Osteocyte (in vitro differentiated cells): ENCODE measurements at regions not wholly inside any gene's neighbourhood (a gene's known extent, or its start where the extent isn't known, plus 50 kb on each side); places are given as distances from the start of the nearest gene placed in this dataset.

Experiments used
- DNase-seq: peaks from one replicate; pipeline ENCODE4 v3.0.0; 2021; ENCODE audit warnings: mixed read lengths; ENCODE audit not compliant: unreplicated experiment; ENCODE audit errors: extremely low spot score
- H3K27ac Mint-ChIP-seq: one replicate; pipeline ENCODE4 v1.8.0; 2021; ENCODE audit warnings: mild to moderate bottlenecking, mixed read lengths; ENCODE audit not compliant: unreplicated experiment
- H3K27me3 Mint-ChIP-seq: one replicate; pipeline ENCODE4 v1.8.0; 2021; ENCODE audit warnings: mixed read lengths; ENCODE audit not compliant: unreplicated experiment
- H3K36me3 Mint-ChIP-seq: one replicate; pipeline ENCODE4 v1.8.0; 2021; ENCODE audit warnings: mixed read lengths; ENCODE audit not compliant: unreplicated experiment
- H3K4me1 Mint-ChIP-seq: one replicate; pipeline ENCODE4 v1.8.0; 2021; ENCODE audit warnings: mixed read lengths; ENCODE audit not compliant: unreplicated experiment
- H3K4me3 Mint-ChIP-seq: one replicate; pipeline ENCODE4 v1.8.0; 2021; ENCODE audit warnings: mild to moderate bottlenecking, moderate library complexity, mixed read lengths; ENCODE audit not compliant: unreplicated experiment
- H3K9me3 Mint-ChIP-seq: one replicate; pipeline ENCODE4 v1.8.0; 2021; ENCODE audit warnings: mixed read lengths; ENCODE audit not compliant: unreplicated experiment
- CTCF ChIP-seq: fragments of 200-600 bp; sonication (generic); IDR thresholded peaks from 2 replicates; pipeline ENCODE4 v1.5.0; 2021; ENCODE audit warnings: antibody characterized with exemption, mild to moderate bottlenecking, moderate library complexity

- H3K9me3 Mint-ChIP-seq, result no peaks in the 10 kb centered on the region
- DNase-seq, result no peak
- peaks cover 4% of the 10 kb centered on the region for H3K4me1 Mint-ChIP-seq
- no peak for TF ChIP-seq CTCF
- H3K36me3 Mint-ChIP-seq, result peaks cover 4% of the 10 kb centered on the region
- peaks cover 2% of the 10 kb centered on the region for H3K27me3 Mint-ChIP-seq
- H3K27ac Mint-ChIP-seq, result no peak overlapping the region
- no peak overlapping the region for H3K4me3 Mint-ChIP-seq
Observed at GRCh38 chr10:44848211-44848610, 62.9 kb upstream of the TMEM72 start.

- Mint-ChIP-seq H3K9me3 (no peaks in the 10 kb centered on the region), H3K4me1 (peaks cover 19% of the 10 kb centered on the region), H3K4me3 (no peak overlapping the region), H3K36me3 (peaks cover 4% of the 10 kb centered on the region), H3K27ac (no peak overlapping the region), H3K27me3 (peaks cover 2% of the 10 kb centered on the region)
- no peak for TF ChIP-seq CTCF
- no peak for DNase-seq
Observed at GRCh38 chr10:44849936-44850335, 61.2 kb upstream of the TMEM72 start.

- Mint-ChIP-seq H3K4me1 (peaks cover 24% of the 10 kb centered on the region), H3K36me3 (peaks cover 4% of the 10 kb centered on the region), H3K27me3 (peaks cover 2% of the 10 kb centered on the region), H3K27ac (no peak overlapping the region), H3K4me3 (no peak overlapping the region), H3K9me3 (no peaks in the 10 kb centered on the region)
- TF ChIP-seq CTCF, result no peak
- no peak for DNase-seq
Observed at GRCh38 chr10:44850356-44850934, 60.7 kb upstream of the TMEM72 start.

- Mint-ChIP-seq H3K27me3 (no peaks in the 10 kb centered on the region), H3K36me3 (peaks cover 4% of the 10 kb centered on the region), H3K27ac (no peak overlapping the region), H3K9me3 (no peaks in the 10 kb centered on the region), H3K4me3 (no peak overlapping the region), H3K4me1 (peaks cover 32% of the 10 kb centered on the region)
- no peak for DNase-seq
- no peak for TF ChIP-seq CTCF
Observed at GRCh38 chr10:44851413-44851812, 59.7 kb upstream of the TMEM72 start.

GRCh38 chr10:44851881-44852280 lies 59.3 kb upstream of the TMEM72 start:
- H3K27me3 Mint-ChIP-seq, result no peaks in the 10 kb centered on the region
- H3K9me3 Mint-ChIP-seq, result no peaks in the 10 kb centered on the region
- no peak for DNase-seq
- TF ChIP-seq CTCF, result no peak
- no peak overlapping the region for H3K27ac Mint-ChIP-seq
- H3K4me3 Mint-ChIP-seq, result no peak overlapping the region
- H3K4me1 Mint-ChIP-seq, result peaks cover 35% of the 10 kb centered on the region
- H3K36me3 Mint-ChIP-seq, result peaks cover 4% of the 10 kb centered on the region
